ENCODE measurements at regions not wholly inside any gene's neighbourhood (a gene's known extent, or its start where the extent isn't known, plus 50 kb on each side); places are given as distances from the start of the nearest gene placed in this dataset.
"Not testable (repeated sequence)": the region's sequence is repeated elsewhere in the genome, so short reads cannot be mapped to it uniquely, and the experiment has no call there.

DNA sequence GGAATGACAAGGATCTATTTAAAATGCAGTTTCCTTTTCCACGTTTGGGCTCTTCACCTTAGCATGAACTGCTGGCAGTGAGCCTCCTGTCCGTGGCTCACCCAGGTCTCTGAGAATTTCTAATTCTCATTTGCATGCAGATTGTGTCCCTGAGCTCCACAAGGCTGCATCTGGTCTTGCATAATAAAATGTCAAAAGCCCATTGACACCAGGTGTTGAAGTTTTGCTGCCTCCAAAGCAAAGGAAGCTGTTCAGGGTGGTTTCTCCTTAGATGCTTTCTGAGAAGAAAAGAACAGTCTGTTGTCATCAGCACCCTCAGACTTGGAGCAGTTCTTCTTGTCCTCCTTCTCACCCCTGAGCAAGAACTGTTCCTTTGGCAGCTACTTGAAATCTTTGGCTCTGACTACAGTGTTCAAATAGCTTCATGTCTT is 433.1 kb upstream of the KAZN start:
- TF ChIP-seq, protein P1, sequence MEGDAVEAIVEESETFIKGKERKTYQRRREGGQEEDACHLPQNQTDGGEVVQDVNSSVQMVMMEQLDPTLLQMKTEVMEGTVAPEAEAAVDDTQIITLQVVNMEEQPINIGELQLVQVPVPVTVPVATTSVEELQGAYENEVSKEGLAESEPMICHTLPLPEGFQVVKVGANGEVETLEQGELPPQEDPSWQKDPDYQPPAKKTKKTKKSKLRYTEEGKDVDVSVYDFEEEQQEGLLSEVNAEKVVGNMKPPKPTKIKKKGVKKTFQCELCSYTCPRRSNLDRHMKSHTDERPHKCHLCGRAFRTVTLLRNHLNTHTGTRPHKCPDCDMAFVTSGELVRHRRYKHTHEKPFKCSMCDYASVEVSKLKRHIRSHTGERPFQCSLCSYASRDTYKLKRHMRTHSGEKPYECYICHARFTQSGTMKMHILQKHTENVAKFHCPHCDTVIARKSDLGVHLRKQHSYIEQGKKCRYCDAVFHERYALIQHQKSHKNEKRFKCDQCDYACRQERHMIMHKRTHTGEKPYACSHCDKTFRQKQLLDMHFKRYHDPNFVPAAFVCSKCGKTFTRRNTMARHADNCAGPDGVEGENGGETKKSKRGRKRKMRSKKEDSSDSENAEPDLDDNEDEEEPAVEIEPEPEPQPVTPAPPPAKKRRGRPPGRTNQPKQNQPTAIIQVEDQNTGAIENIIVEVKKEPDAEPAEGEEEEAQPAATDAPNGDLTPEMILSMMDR (IDR thresholded peaks at IDR 0.05; ENCODE audit: low read depth, low read length, missing control alignments): no peak

DNA sequence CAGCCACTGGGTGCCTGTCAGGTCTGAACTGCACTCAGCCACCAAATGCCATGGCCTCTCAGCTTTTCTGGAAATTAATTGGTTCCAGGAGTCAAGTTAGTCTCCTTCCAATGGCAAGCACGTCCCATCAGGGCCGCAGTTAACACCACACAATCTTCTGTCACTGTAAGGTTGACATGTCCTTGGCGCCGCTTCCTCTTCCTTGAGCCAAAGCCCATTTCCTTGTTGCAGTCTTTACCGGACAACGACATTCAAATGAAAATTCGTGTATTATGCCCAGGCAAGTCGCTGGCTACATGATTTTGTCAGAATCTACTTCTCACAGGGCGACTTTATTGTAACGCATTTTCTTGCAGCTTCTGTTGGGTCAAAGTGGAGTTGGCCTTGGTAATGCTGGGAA is 430.6 kb upstream of the KAZN start:
- TF ChIP-seq, protein P1 (IDR thresholded peaks at IDR 0.05; ENCODE audit: low read depth, low read length, missing control alignments): no peak
- no peak for DNase-seq (ENCODE audit: extremely low read depth, low read depth)
- no peak overlapping the region for H3K4me3 ChIP-seq (replicated peaks; ENCODE audit: low read depth, low read length)

More for the DNA sequence above, 433.1 kb upstream of the KAZN start:
- DNase-seq (ENCODE audit: extremely low read depth, low read depth): no peak
- no peak overlapping the region for H3K4me3 ChIP-seq (replicated peaks; ENCODE audit: low read depth, low read length)

DNA sequence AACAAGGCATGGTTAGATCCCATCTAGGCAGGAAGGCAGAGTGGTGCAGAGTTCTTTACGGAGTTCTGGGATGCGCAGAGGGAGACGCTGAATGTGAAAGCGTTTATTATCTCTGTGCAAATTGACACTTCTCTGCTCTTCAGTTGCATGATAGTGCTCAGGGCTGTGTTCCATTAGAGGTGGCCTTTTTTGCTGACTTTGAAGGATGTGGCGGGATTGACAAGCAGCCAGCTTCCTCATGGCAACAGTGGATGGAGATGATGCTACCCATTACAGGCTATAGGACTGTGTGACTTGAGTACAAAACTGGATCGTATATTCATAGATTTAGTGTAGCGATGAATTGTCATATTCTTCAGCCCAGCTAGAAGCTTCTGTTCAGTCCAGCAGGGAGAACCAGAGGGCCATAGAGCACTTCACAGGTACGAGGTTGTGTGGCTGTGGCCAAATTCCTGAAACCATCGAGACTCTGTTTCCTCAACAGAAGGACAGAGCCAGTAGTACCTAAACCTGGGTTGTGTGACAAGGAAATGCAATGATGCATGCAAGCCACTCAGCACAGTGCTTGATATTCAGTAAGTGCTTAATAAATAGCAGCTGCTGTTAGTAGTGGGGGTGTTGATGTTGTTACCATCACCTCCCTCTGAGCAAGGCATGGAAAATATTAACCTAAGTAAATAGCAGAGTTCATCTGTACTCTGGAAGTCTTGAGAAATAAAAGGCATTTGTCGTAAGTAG is 430.0 kb upstream of the KAZN start:
- no peak overlapping the region for H3K4me3 ChIP-seq (replicated peaks; ENCODE audit: low read depth, low read length)
- no peak for DNase-seq (ENCODE audit: extremely low read depth, low read depth)
- TF ChIP-seq, protein P1 (IDR thresholded peaks at IDR 0.05; ENCODE audit: low read depth, low read length, missing control alignments): no peak

DNA sequence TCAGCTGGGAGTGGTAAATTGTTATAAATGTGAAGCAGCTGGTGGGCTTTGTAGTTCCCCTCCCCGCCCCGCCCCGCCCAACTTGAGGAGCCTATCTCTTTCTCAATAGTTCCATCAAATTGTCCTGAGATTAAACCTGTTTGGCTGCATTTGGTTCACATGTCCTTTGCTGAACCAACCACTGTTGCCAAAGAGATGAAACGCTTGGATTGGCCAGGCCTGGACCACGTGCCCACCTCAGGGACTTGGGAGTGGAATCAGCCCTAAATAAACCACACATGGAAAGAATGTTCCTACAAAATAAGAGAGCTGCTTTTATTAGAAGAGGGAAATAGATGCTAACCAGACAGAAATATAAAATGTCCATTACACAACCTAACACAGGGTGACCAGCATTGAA is 424.9 kb upstream of the KAZN start:
- H3K4me3 ChIP-seq (replicated peaks; ENCODE audit: low read depth, low read length): no peak overlapping the region
- TF ChIP-seq, protein P1 (IDR thresholded peaks at IDR 0.05; ENCODE audit: low read depth, low read length, missing control alignments): no peak
- no peak for DNase-seq (ENCODE audit: extremely low read depth, low read depth)

DNA sequence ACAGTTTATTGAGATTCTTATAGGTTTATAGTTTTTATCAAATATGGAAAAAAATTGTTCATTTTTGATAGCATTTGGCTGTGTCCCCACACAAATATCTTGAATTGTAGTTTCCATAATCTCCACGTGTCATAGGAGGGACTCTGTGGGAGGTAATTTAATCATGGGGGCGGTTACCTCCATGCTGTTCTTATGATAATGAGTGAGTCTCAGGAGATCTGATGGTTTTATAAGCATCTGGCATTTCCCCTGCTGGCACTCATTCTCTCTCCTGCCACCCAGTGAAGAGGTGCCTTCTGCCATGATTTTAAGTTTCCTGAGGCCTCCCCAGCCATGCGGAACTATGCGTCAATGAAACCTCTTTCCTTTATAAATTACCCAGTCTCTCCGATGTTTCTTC is 420.6 kb upstream of the KAZN start:
- H3K4me3 ChIP-seq (replicated peaks; ENCODE audit: low read depth, low read length); DNase-seq (ENCODE audit: extremely low read depth, low read depth): not testable (repeated sequence)

DNA sequence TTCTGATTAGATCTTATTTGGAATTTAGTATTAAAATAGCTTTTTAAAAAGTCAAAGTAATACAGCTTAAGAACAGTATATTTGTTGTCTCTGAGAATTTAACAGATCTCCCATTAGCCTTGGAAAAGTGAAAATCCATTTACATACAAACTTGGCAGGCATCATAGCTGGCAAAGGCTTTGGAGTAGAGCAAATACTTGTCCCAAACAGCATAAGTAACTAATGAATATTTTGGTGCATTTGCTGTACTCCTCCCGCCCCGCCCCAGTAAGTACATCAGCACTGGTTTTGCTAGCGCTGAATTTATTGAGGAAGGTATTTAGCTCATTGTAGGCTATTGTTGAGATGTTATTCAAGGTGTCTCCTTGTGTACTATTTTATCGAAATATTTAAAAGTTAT is 417.7 kb upstream of the KAZN start:
- H3K4me3 ChIP-seq (replicated peaks; ENCODE audit: low read depth, low read length): no peak overlapping the region
- TF ChIP-seq, protein P1 (IDR thresholded peaks at IDR 0.05; ENCODE audit: low read depth, low read length, missing control alignments): no peak
- DNase-seq (ENCODE audit: extremely low read depth, low read depth): no peak

DNA sequence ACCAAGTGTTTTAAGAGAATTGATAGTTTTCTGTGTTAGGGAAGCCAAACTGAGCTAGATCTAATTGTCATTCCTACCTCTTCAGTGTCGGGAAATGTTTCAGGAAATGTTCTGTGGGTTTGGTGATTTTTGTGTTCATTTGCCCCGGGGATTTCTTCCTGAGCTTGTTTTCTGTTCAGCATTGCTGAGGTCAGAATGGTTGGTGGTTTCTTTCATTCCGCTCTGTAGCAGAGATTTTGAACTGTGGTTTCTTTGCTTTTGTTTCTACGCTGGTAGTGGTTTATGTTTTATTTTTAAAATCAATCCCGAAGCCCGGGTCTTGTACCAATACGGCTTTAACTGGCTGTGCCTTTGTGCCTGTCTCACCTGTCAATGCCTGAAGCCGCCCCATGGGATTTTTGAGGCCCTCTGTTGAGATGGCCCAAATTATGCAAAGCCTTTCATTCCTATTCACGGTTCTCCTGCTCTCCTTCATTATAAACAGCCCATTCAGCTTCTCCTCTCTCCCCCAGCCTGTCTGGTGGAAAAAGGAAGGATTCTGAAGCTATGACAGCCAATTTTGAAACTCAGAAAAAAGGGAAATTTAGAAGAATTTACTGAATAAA is 417.2 kb upstream of the KAZN start:
- TF ChIP-seq, protein P1 (IDR thresholded peaks at IDR 0.05; ENCODE audit: low read depth, low read length, missing control alignments): no peak
- H3K4me3 ChIP-seq (replicated peaks; ENCODE audit: low read depth, low read length): no peak overlapping the region
- DNase-seq (ENCODE audit: extremely low read depth, low read depth): no peak
